H9 (cell line): ENCODE measurements at regions not wholly inside any gene's neighbourhood (a gene's known extent, or its start where the extent isn't known, plus 50 kb on each side); places are given as distances from the start of the nearest gene placed in this dataset.

Experiments used
- DNase-seq: peaks from one replicate; pipeline ENCODE4 v3.0.0-alpha.2; 2017
- H2AFZ ChIP-seq: one replicate; pipeline ENCODE4 v1.6.1; 2013; ENCODE audit warnings: mild to moderate bottlenecking, low read length, control low read depth, moderate library complexity
- H2AK5ac ChIP-seq: 2 replicates; pipeline ENCODE4 v1.6.1; 2013; ENCODE audit warnings: low read length, control low read depth, mixed read lengths; ENCODE audit not compliant: insufficient read length
- H2BK120ac ChIP-seq: one replicate; pipeline ENCODE4 v1.6.1; 2013; ENCODE audit warnings: low read depth, mild to moderate bottlenecking, low read length, control low read depth, inconsistent platforms; ENCODE audit not compliant: poor library complexity, severe bottlenecking
- H2BK12ac ChIP-seq: 2 replicates; pipeline ENCODE4 v1.6.1; 2013; ENCODE audit warnings: low read length, control low read depth, mixed read lengths, low read depth; ENCODE audit not compliant: insufficient read length
- H2BK15ac ChIP-seq: 2 replicates; pipeline ENCODE4 v1.6.1; 2013; ENCODE audit warnings: low read depth, low read length, control low read depth
- H2BK20ac ChIP-seq: one replicate; pipeline ENCODE4 v1.6.1; 2013; ENCODE audit warnings: low read depth, mild to moderate bottlenecking, low read length, control low read depth, inconsistent platforms; ENCODE audit not compliant: poor library complexity, severe bottlenecking
- H2BK5ac ChIP-seq: 2 replicates; pipeline ENCODE4 v1.6.1; 2013; ENCODE audit warnings: low read length, control low read depth, mixed read lengths; ENCODE audit not compliant: insufficient read length
- H3K14ac ChIP-seq: 2 replicates; pipeline ENCODE4 v1.6.1; 2013; ENCODE audit warnings: low read length, control low read depth; ENCODE audit not compliant: insufficient read depth
- H3K18ac ChIP-seq: 2 replicates; pipeline ENCODE4 v1.6.1; 2013; ENCODE audit warnings: low read depth, mild to moderate bottlenecking, mixed read lengths, low read length, control low read depth; ENCODE audit not compliant: insufficient read length
- H3K23ac ChIP-seq: 2 replicates; pipeline ENCODE4 v1.6.1; 2013; ENCODE audit warnings: low read length, control low read depth, mixed read lengths, low read depth; ENCODE audit not compliant: insufficient read length
- H3K23me2 ChIP-seq: 2 replicates; pipeline ENCODE4 v1.6.1; 2013; ENCODE audit warnings: low read depth, mild to moderate bottlenecking, mixed read lengths, low read length, control low read depth; ENCODE audit not compliant: insufficient read length, poor library complexity, severe bottlenecking
- H3K27ac ChIP-seq: 2 replicates; pipeline ENCODE4 v1.5.1; 2013; ENCODE audit warnings: low read length, control low read depth, mixed read lengths, low read depth; ENCODE audit not compliant: insufficient read length
- H3K27me3 ChIP-seq: 2 replicates; pipeline ENCODE4 v1.6.1; 2013; ENCODE audit warnings: low read length, control low read depth, inconsistent platforms; ENCODE audit not compliant: insufficient read depth
- H3K4ac ChIP-seq: 2 replicates; pipeline ENCODE4 v1.6.1; 2013; ENCODE audit warnings: low read depth, mild to moderate bottlenecking, control low read depth, inconsistent platforms, low read length, moderate library complexity
- H3K4me1 ChIP-seq: 2 replicates; pipeline ENCODE4 v1.6.1; 2013; ENCODE audit warnings: low read length, control low read depth, inconsistent platforms; ENCODE audit not compliant: insufficient read depth
- H3K4me2 ChIP-seq: 2 replicates; pipeline ENCODE4 v1.6.1; 2013; ENCODE audit warnings: low read length, control low read depth, mixed read lengths; ENCODE audit not compliant: insufficient read length, insufficient read depth
- H3K56ac ChIP-seq: 2 replicates; pipeline ENCODE4 v1.6.1; 2013; ENCODE audit warnings: low read depth, mild to moderate bottlenecking, mixed read lengths, low read length, control low read depth; ENCODE audit not compliant: insufficient read length
- H3K79me1 ChIP-seq: 2 replicates; pipeline ENCODE4 v1.6.1; 2013; ENCODE audit warnings: low read depth, mild to moderate bottlenecking, moderate library complexity, low read length, control low read depth, inconsistent platforms; ENCODE audit not compliant: insufficient read depth, poor library complexity, severe bottlenecking
- H3K79me2 ChIP-seq: 2 replicates; pipeline ENCODE4 v1.6.1; 2013; ENCODE audit warnings: low read length, control low read depth, inconsistent platforms; ENCODE audit not compliant: insufficient read depth
- H3K9ac ChIP-seq: 2 replicates; pipeline ENCODE4 v1.6.1; 2013; ENCODE audit warnings: low read length, control low read depth, mixed read lengths; ENCODE audit not compliant: insufficient read length; ENCODE audit errors: extremely low read depth
- H3K9me3 ChIP-seq: one replicate; pipeline ENCODE4 v1.6.1; 2013; ENCODE audit warnings: low read depth, low read length, inconsistent platforms; ENCODE audit not compliant: control insufficient read depth
- H3T11ph ChIP-seq: one replicate; pipeline ENCODE4 v1.6.1; 2013; ENCODE audit warnings: mild to moderate bottlenecking, low read length, control low read depth, inconsistent platforms
- H4K20me1 ChIP-seq: one replicate; pipeline ENCODE4 v1.6.1; 2013; ENCODE audit not compliant: control insufficient read depth, insufficient read length, insufficient read depth
- H4K5ac ChIP-seq: 2 replicates; pipeline ENCODE4 v1.6.1; 2013; ENCODE audit warnings: low read depth, mild to moderate bottlenecking, mixed read lengths, low read length, control low read depth; ENCODE audit not compliant: insufficient read length
- H4K8ac ChIP-seq: replicated peaks from 2 replicates; pipeline ENCODE4 v1.6.1; 2013; ENCODE audit warnings: low read length, control low read depth, mixed read lengths, low read depth; ENCODE audit not compliant: insufficient read length
- H4K91ac ChIP-seq: 2 replicates; pipeline ENCODE4 v1.6.1; 2013; ENCODE audit warnings: low read depth, mild to moderate bottlenecking, moderate library complexity, mixed read lengths, low read length, control low read depth; ENCODE audit not compliant: insufficient read length
- H3K27ac Mint-ChIP-seq, 3 experiments: 2 replicates in 2 of 3; 3 replicates in 1 of 3; pipeline ENCODE4 v1.8.0; 2020 to 2021; ENCODE audit warnings: mixed read lengths in 3 of 3, mild to moderate bottlenecking in 1 of 3, moderate library complexity in 1 of 3
- H3K27me3 Mint-ChIP-seq: 2 replicates; pipeline ENCODE4 v1.8.0; 2021; ENCODE audit warnings: low read depth, mild to moderate bottlenecking, moderate library complexity, mixed read lengths
- H3K36me3 Mint-ChIP-seq, 3 experiments: 2 replicates in 2 of 3; 3 replicates in 1 of 3; pipeline ENCODE4 v1.8.0; 2020 to 2021; ENCODE audit warnings: low read depth in 3 of 3, mixed read lengths in 3 of 3; ENCODE audit not compliant: insufficient read depth in 1 of 3
- H3K4me1 Mint-ChIP-seq, 2 experiments: 2 replicates each; pipeline ENCODE4 v1.8.0; 2020; ENCODE audit warnings: mixed read lengths in 2 of 2
- H3K4me3 Mint-ChIP-seq, 2 experiments: 2 replicates in 1 of 2; 3 replicates in 1 of 2; pipeline ENCODE4 v1.8.0; 2020 to 2021; ENCODE audit warnings: mild to moderate bottlenecking in 2 of 2, mixed read lengths in 2 of 2, moderate library complexity in 1 of 2
- H3K9me3 Mint-ChIP-seq, 2 experiments: 2 replicates in 1 of 2; 3 replicates in 1 of 2; pipeline ENCODE4 v1.8.0; 2020; ENCODE audit warnings: mild to moderate bottlenecking in 2 of 2, mixed read lengths in 2 of 2, moderate library complexity in 1 of 2
- CTCF ChIP-seq: fragments of 200-600 bp; sonication (generic); conservative IDR thresholded peaks from 3 replicates; pipeline ENCODE4 v1.8.0; 2021; ENCODE audit warnings: antibody characterized with exemption, mild to moderate bottlenecking
- WGBS: extraction: QIAGEN DNeasy Blood & Tissue Kit; methylation state at CpG from one replicate; pipeline ENCODE4 v1.1.7; 2013; ENCODE audit warnings: missing lambda C conversion rate, low lambda C conversion rate, mixed read lengths; ENCODE audit not compliant: insufficient read length; ENCODE audit errors: extremely low coverage; 5-methylcytosine and 5-hydroxymethylcytosine counted together

- Histone ChIP-seq H2BK12ac (no peak overlapping the region), H3K79me2 (peaks cover 6% of the 10 kb centered on the region; the same call in 1 of the 2 replicates), H3K9me3 (peaks cover 4% of the 10 kb centered on the region), H4K8ac (no peak overlapping the region), H4K5ac (no peak overlapping the region), H2BK15ac (no peak overlapping the region), H2BK120ac (no peak overlapping the region), H3K9ac (no peak overlapping the region), H3K18ac (no peak overlapping the region), H3K79me1 (no peaks in the 10 kb centered on the region), H3K14ac (no peak overlapping the region), H2BK5ac (no peak overlapping the region), H2AFZ (no peak overlapping the region), H3T11ph (no peak overlapping the region), H2AK5ac (no peak overlapping the region), H4K91ac (no peak overlapping the region), H3K4me1 (peaks cover 4% of the 10 kb centered on the region; the same call in 1 of the 2 replicates), H3K27me3 (no peaks in the 10 kb centered on the region), H3K23me2 (no peaks in the 10 kb centered on the region), H3K23ac (no peak overlapping the region), H2BK20ac (no peak overlapping the region), H3K4ac (no peak overlapping the region), H4K20me1 (no peaks in the 10 kb centered on the region), H3K27ac (no peak overlapping the region), H3K4me2 (no peak overlapping the region), H3K56ac (no peak overlapping the region)
- WGBS: no CpG with 5 or more reads among the region's 7 CpGs
- TF ChIP-seq CTCF: no peak
- Mint-ChIP-seq H3K4me3 (no peak overlapping the region), H3K27ac (no peak overlapping the region), H3K9me3 (peaks cover 52 to 58% of the 10 kb centered on the region in 2 experiments), H3K4me1 (peaks cover 15 to 31% of the 10 kb centered on the region in 2 experiments), H3K27me3 (no peaks in the 10 kb centered on the region; the same call in 1 of the 2 replicates), H3K36me3 (peaks cover 19 to 35% (median 22%) of the 10 kb centered on the region in 3 experiments)
- no peak for DNase-seq
These were observed 56.7 kb downstream of the CLDN34 start for GRCh38 chrX:10023821-10024220.
